ENCODE measurements at regions not wholly inside any gene's neighbourhood (a gene's known extent, or its start where the extent isn't known, plus 50 kb on each side); places are given as distances from the start of the nearest gene placed in this dataset.

- ATAC-seq (ENCODE audit: low read depth) (no peak), DNase-seq (ENCODE audit: low spot score) (no peak)
- no peaks in the 10 kb centered on the region for H3K36me3 ChIP-seq (ENCODE audit: low read depth)
- H3K4me1 ChIP-seq (ENCODE audit: insufficient read depth, poor library complexity, severe bottlenecking), result peaks cover 11% of the 10 kb centered on the region
- H3K9me3 ChIP-seq (ENCODE audit: severe bottlenecking), result no peaks in the 10 kb centered on the region
- H3K27me3 ChIP-seq (ENCODE audit: insufficient read depth, poor library complexity, severe bottlenecking), result no peaks in the 10 kb centered on the region
- H3K27ac ChIP-seq (ENCODE audit: poor library complexity, severe bottlenecking), result no peak overlapping the region
- no peak for TF ChIP-seq CTCF (IDR thresholded peaks at IDR 0.05; ENCODE audit: poor library complexity, severe bottlenecking)
- H3K4me3 ChIP-seq (ENCODE audit: severe bottlenecking), result no peak overlapping the region
These were observed 95.5 kb downstream of the TNFSF18 start for GRCh38 chr1:172955161-172955815.

- Histone ChIP-seq H3K4me3 (ENCODE audit: severe bottlenecking) (no peak overlapping the region), H3K9me3 (ENCODE audit: severe bottlenecking) (no peaks in the 10 kb centered on the region), H3K4me1 (ENCODE audit: insufficient read depth, poor library complexity, severe bottlenecking) (peaks cover 8% of the 10 kb centered on the region), H3K27ac (ENCODE audit: poor library complexity, severe bottlenecking) (no peak overlapping the region), H3K27me3 (ENCODE audit: insufficient read depth, poor library complexity, severe bottlenecking) (no peaks in the 10 kb centered on the region), H3K36me3 (ENCODE audit: low read depth) (no peaks in the 10 kb centered on the region)
- no peak for TF ChIP-seq CTCF (IDR thresholded peaks at IDR 0.05; ENCODE audit: poor library complexity, severe bottlenecking)
- DNase-seq (ENCODE audit: low spot score) (no peak), ATAC-seq (ENCODE audit: low read depth) (no peak)
These were observed 93.9 kb downstream of the TNFSF18 start for GRCh38 chr1:172956871-172957270.

- no peak for TF ChIP-seq CTCF (IDR thresholded peaks at IDR 0.05; ENCODE audit: poor library complexity, severe bottlenecking)
- Histone ChIP-seq H3K27ac (ENCODE audit: poor library complexity, severe bottlenecking) (no peak overlapping the region), H3K27me3 (ENCODE audit: insufficient read depth, poor library complexity, severe bottlenecking) (no peaks in the 10 kb centered on the region), H3K36me3 (ENCODE audit: low read depth) (no peaks in the 10 kb centered on the region), H3K9me3 (ENCODE audit: severe bottlenecking) (no peaks in the 10 kb centered on the region), H3K4me1 (ENCODE audit: insufficient read depth, poor library complexity, severe bottlenecking) (peaks cover 5% of the 10 kb centered on the region), H3K4me3 (ENCODE audit: severe bottlenecking) (no peak overlapping the region)
- ATAC-seq (ENCODE audit: low read depth), result no peak
- DNase-seq (ENCODE audit: low spot score), result no peak
These were observed 93.2 kb downstream of the TNFSF18 start for GRCh38 chr1:172957491-172957890.

GRCh38 chr1:172959571-172959970 is 91.2 kb downstream of the TNFSF18 start:
- Histone ChIP-seq H3K36me3 (ENCODE audit: low read depth) (no peaks in the 10 kb centered on the region), H3K27me3 (ENCODE audit: insufficient read depth, poor library complexity, severe bottlenecking) (no peaks in the 10 kb centered on the region), H3K4me1 (ENCODE audit: insufficient read depth, poor library complexity, severe bottlenecking) (peaks cover 5% of the 10 kb centered on the region), H3K27ac (ENCODE audit: poor library complexity, severe bottlenecking) (no peak overlapping the region), H3K9me3 (ENCODE audit: severe bottlenecking) (no peaks in the 10 kb centered on the region), H3K4me3 (ENCODE audit: severe bottlenecking) (no peak overlapping the region)
- TF ChIP-seq CTCF (IDR thresholded peaks at IDR 0.05; ENCODE audit: poor library complexity, severe bottlenecking), result no peak
- ATAC-seq (ENCODE audit: low read depth) (no peak), DNase-seq (ENCODE audit: low spot score) (no peak)

GRCh38 chr1:172960019-172960418 is 90.7 kb downstream of the TNFSF18 start:
- TF ChIP-seq CTCF (IDR thresholded peaks at IDR 0.05; ENCODE audit: poor library complexity, severe bottlenecking), result no peak
- Histone ChIP-seq H3K27ac (ENCODE audit: poor library complexity, severe bottlenecking) (no peak overlapping the region), H3K36me3 (ENCODE audit: low read depth) (no peaks in the 10 kb centered on the region), H3K27me3 (ENCODE audit: insufficient read depth, poor library complexity, severe bottlenecking) (no peaks in the 10 kb centered on the region), H3K9me3 (ENCODE audit: severe bottlenecking) (no peaks in the 10 kb centered on the region), H3K4me1 (ENCODE audit: insufficient read depth, poor library complexity, severe bottlenecking) (peaks cover 5% of the 10 kb centered on the region), H3K4me3 (ENCODE audit: severe bottlenecking) (no peak overlapping the region)
- ATAC-seq (ENCODE audit: low read depth) (no peak), DNase-seq (ENCODE audit: low spot score) (no peak)
